ENCODE measurements at regions not wholly inside any gene's neighbourhood (a gene's known extent, or its start where the extent isn't known, plus 50 kb on each side); places are given as distances from the start of the nearest gene placed in this dataset.

GRCh38 chr10:53679666-53680065 lies 907.1 kb upstream of the MBL2 start:
- H3K27ac ChIP-seq (ENCODE audit: low read length) = no peak overlapping the region
- H3K9me3 ChIP-seq (ENCODE audit: low read length) = no peaks in the 10 kb centered on the region
- H3K4me3 ChIP-seq (ENCODE audit: low read length) = no peak overlapping the region
- H3K9me2 ChIP-seq (ENCODE audit: insufficient read depth, low read length) = no peaks in the 10 kb centered on the region
- no peaks in the 10 kb centered on the region for H3F3A ChIP-seq (ENCODE audit: insufficient read depth, low read length, poor library complexity, severe bottlenecking)
- H3K79me2 ChIP-seq (replicated peaks; ENCODE audit: insufficient read depth, low read length) = no peaks in the 10 kb centered on the region
- no peaks in the 10 kb centered on the region for H3K27me3 ChIP-seq (ENCODE audit: insufficient read depth, low read depth, low read length)
- H3K36me3 ChIP-seq (ENCODE audit: insufficient read depth, low read length) = no peaks in the 10 kb centered on the region
- H2AFZ ChIP-seq (ENCODE audit: low read depth, low read length) = no peak overlapping the region
- TF ChIP-seq TAF1 (IDR thresholded peaks at IDR 0.05; ENCODE audit: low read depth) = no peak
- no peak for TF ChIP-seq CTCF (IDR thresholded peaks at IDR 0.05; ENCODE audit: poor library complexity, severe bottlenecking)
- no peak for TF ChIP-seq MXI1 (conservative IDR thresholded peaks at IDR 0.05; ENCODE audit: poor library complexity, severe bottlenecking)
- TF ChIP-seq EZH2 (IDR thresholded peaks at IDR 0.05; ENCODE audit: borderline replicate concordance, insufficient read depth, low read length, poor library complexity, severe bottlenecking) = no peak
- TF ChIP-seq SMC3 (conservative IDR thresholded peaks at IDR 0.05; ENCODE audit: poor library complexity) = no peak
- no peak for TF ChIP-seq RAD21 (conservative IDR thresholded peaks at IDR 0.05)
- no peak for TF ChIP-seq EP300 (conservative IDR thresholded peaks at IDR 0.05; ENCODE audit: poor library complexity, severe bottlenecking)
- TF ChIP-seq, protein P1, sequence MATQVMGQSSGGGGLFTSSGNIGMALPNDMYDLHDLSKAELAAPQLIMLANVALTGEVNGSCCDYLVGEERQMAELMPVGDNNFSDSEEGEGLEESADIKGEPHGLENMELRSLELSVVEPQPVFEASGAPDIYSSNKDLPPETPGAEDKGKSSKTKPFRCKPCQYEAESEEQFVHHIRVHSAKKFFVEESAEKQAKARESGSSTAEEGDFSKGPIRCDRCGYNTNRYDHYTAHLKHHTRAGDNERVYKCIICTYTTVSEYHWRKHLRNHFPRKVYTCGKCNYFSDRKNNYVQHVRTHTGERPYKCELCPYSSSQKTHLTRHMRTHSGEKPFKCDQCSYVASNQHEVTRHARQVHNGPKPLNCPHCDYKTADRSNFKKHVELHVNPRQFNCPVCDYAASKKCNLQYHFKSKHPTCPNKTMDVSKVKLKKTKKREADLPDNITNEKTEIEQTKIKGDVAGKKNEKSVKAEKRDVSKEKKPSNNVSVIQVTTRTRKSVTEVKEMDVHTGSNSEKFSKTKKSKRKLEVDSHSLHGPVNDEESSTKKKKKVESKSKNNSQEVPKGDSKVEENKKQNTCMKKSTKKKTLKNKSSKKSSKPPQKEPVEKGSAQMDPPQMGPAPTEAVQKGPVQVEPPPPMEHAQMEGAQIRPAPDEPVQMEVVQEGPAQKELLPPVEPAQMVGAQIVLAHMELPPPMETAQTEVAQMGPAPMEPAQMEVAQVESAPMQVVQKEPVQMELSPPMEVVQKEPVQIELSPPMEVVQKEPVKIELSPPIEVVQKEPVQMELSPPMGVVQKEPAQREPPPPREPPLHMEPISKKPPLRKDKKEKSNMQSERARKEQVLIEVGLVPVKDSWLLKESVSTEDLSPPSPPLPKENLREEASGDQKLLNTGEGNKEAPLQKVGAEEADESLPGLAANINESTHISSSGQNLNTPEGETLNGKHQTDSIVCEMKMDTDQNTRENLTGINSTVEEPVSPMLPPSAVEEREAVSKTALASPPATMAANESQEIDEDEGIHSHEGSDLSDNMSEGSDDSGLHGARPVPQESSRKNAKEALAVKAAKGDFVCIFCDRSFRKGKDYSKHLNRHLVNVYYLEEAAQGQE (IDR thresholded peaks at IDR 0.05; ENCODE audit: borderline replicate concordance) = no peak
- no peak for TF ChIP-seq POLR2AphosphoS5 (IDR thresholded peaks at IDR 0.05)
- no peak overlapping the region for H3K9ac ChIP-seq (ENCODE audit: low read length)
- H4K20me1 ChIP-seq (ENCODE audit: insufficient read depth) = no peaks in the 10 kb centered on the region
- no peak overlapping the region for H3K4me2 ChIP-seq (ENCODE audit: low read length)

GRCh38 chr10:53675177-53675576 lies 902.6 kb upstream of the MBL2 start:
- H3F3A ChIP-seq (ENCODE audit: insufficient read depth, low read length, poor library complexity, severe bottlenecking) = no peaks in the 10 kb centered on the region
- no peak overlapping the region for H3K9ac ChIP-seq (ENCODE audit: low read length)
- no peaks in the 10 kb centered on the region for H3K9me3 ChIP-seq (ENCODE audit: low read length)
- no peaks in the 10 kb centered on the region for H3K36me3 ChIP-seq (ENCODE audit: insufficient read depth, low read length)
- H3K4me3 ChIP-seq (ENCODE audit: low read length) = no peak overlapping the region
- no peaks in the 10 kb centered on the region for H3K79me2 ChIP-seq (replicated peaks; ENCODE audit: insufficient read depth, low read length)
- TF ChIP-seq, protein P1 (IDR thresholded peaks at IDR 0.05; ENCODE audit: borderline replicate concordance) = no peak
- TF ChIP-seq EP300 (conservative IDR thresholded peaks at IDR 0.05; ENCODE audit: poor library complexity, severe bottlenecking) (no peak), SMC3 (conservative IDR thresholded peaks at IDR 0.05; ENCODE audit: poor library complexity) (no peak), CTCF (IDR thresholded peaks at IDR 0.05; ENCODE audit: poor library complexity, severe bottlenecking) (no peak), POLR2AphosphoS5 (IDR thresholded peaks at IDR 0.05) (no peak), RAD21 (conservative IDR thresholded peaks at IDR 0.05) (no peak), EZH2 (IDR thresholded peaks at IDR 0.05; ENCODE audit: borderline replicate concordance, insufficient read depth, low read length, poor library complexity, severe bottlenecking) (no peak), TAF1 (IDR thresholded peaks at IDR 0.05; ENCODE audit: low read depth) (no peak), MXI1 (conservative IDR thresholded peaks at IDR 0.05; ENCODE audit: poor library complexity, severe bottlenecking) (no peak)
- H3K27me3 ChIP-seq (ENCODE audit: insufficient read depth, low read depth, low read length) = no peaks in the 10 kb centered on the region
- H3K27ac ChIP-seq (ENCODE audit: low read length) = no peak overlapping the region
- no peaks in the 10 kb centered on the region for H4K20me1 ChIP-seq (ENCODE audit: insufficient read depth)
- no peaks in the 10 kb centered on the region for H3K9me2 ChIP-seq (ENCODE audit: insufficient read depth, low read length)
- no peak overlapping the region for H2AFZ ChIP-seq (ENCODE audit: low read depth, low read length)
- no peak overlapping the region for H3K4me2 ChIP-seq (ENCODE audit: low read length)
